ENCODE measurements at regions not wholly inside any gene's neighbourhood (a gene's known extent, or its start where the extent isn't known, plus 50 kb on each side); places are given as distances from the start of the nearest gene placed in this dataset.
"Not testable (repeated sequence)": the region's sequence is repeated elsewhere in the genome, so short reads cannot be mapped to it uniquely, and the experiment has no call there.

GRCh38 chr12:87388376-87388775 is 640.8 kb downstream of the C12orf50 start:
- DNase-seq = no peak

GRCh38 chr12:87385322-87385721 is 643.9 kb downstream of the C12orf50 start:
- DNase-seq = no peak

GRCh38 chr12:87384226-87384625 is 645.0 kb downstream of the C12orf50 start:
- DNase-seq = no peak

- DNase-seq = no peak
These were observed 645.5 kb downstream of the C12orf50 start for GRCh38 chr12:87383680-87384079.

- no peak for DNase-seq
These were observed 646.1 kb downstream of the C12orf50 start for GRCh38 chr12:87382959-87383566.

GRCh38 chr12:87382436-87382835 is 646.8 kb downstream of the C12orf50 start:
- no peak for DNase-seq

GRCh38 chr12:87381742-87382141 is 647.5 kb downstream of the C12orf50 start:
- DNase-seq = no peak

GRCh38 chr12:87378526-87378925 is 650.7 kb downstream of the C12orf50 start:
- no peak for DNase-seq

GRCh38 chr12:87376722-87377121 is 652.5 kb downstream of the C12orf50 start:
- DNase-seq = no peak

GRCh38 chr12:87369161-87369560 is 660.0 kb downstream of the C12orf50 start:
- no peak for DNase-seq

GRCh38 chr12:87368259-87368658 is 660.9 kb downstream of the C12orf50 start:
- DNase-seq = no peak

- DNase-seq = no peak
These were observed 663.8 kb downstream of the C12orf50 start for GRCh38 chr12:87365423-87365822.

- no peak for DNase-seq
These were observed 665.6 kb downstream of the C12orf50 start for GRCh38 chr12:87363497-87364084.

- DNase-seq = no peak
These were observed 679.5 kb downstream of the C12orf50 start for GRCh38 chr12:87349681-87350080.

- no peak for DNase-seq
These were observed 681.1 kb downstream of the C12orf50 start for GRCh38 chr12:87348071-87348470.

- DNase-seq = no peak
These were observed 684.5 kb downstream of the C12orf50 start for GRCh38 chr12:87344699-87345098.

- DNase-seq = no peak
These were observed 690.5 kb downstream of the C12orf50 start for GRCh38 chr12:87338681-87339080.

GRCh38 chr12:87336814-87337336 is 692.3 kb downstream of the C12orf50 start:
- no peak for DNase-seq

GRCh38 chr12:87332987-87333726 is 696.0 kb downstream of the C12orf50 start:
- DNase-seq = no peak

GRCh38 chr12:87330071-87330555 is 699.1 kb downstream of the C12orf50 start:
- DNase-seq = not testable (repeated sequence)

- DNase-seq = no peak
These were observed 699.9 kb downstream of the C12orf50 start for GRCh38 chr12:87329076-87329863.

GRCh38 chr12:87323369-87323768 is 705.8 kb downstream of the C12orf50 start:
- DNase-seq = no peak

- no peak for DNase-seq
These were observed 708.5 kb downstream of the C12orf50 start for GRCh38 chr12:87320724-87321123.
